ENCODE measurements at regions not wholly inside any gene's neighbourhood (a gene's known extent, or its start where the extent isn't known, plus 50 kb on each side); places are given as distances from the start of the nearest gene placed in this dataset.
A peak's percentile ranks its signal among the peaks of the same experiment; 100 is the strongest.
"Not testable (repeated sequence)": the region's sequence is repeated elsewhere in the genome, so short reads cannot be mapped to it uniquely, and the experiment has no call there.

DNA sequence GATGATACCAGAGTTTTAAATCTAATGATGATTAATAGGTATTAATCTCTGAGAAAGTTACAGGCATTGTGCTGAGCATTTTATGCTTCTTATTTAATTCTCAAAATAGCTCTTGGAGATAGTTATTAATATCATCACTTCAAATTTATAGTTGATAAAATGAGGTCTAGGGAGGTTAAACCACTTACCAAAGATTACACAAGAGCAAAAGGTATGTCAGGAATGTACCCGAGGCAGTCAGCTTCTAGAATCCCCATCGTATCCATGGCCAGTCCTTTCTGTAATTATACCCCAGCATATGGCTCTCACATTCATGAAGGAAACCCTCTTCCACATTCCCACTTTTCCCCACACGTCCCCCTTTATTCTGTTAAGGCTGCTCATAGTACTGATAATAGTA lies 421.3 kb downstream of the PYDC2 start:
- no peak overlapping the region for H3K4me3 ChIP-seq (ENCODE audit: low read length)
- no peaks in the 10 kb centered on the region for H3K9me3 ChIP-seq (ENCODE audit: insufficient read depth, low read depth, low read length)
- H3K36me3 ChIP-seq (ENCODE audit: insufficient read depth, low read depth, low read length), result no peaks in the 10 kb centered on the region
- H3K27ac ChIP-seq (ENCODE audit: low read length), result no peak overlapping the region
- H3K9ac ChIP-seq (ENCODE audit: low read depth, low read length), result no peak overlapping the region
- no peaks in the 10 kb centered on the region for H3K27me3 ChIP-seq (ENCODE audit: insufficient read depth, low read length)
- H3K4me1 ChIP-seq (ENCODE audit: insufficient read depth, low read length), result no peaks in the 10 kb centered on the region

DNA sequence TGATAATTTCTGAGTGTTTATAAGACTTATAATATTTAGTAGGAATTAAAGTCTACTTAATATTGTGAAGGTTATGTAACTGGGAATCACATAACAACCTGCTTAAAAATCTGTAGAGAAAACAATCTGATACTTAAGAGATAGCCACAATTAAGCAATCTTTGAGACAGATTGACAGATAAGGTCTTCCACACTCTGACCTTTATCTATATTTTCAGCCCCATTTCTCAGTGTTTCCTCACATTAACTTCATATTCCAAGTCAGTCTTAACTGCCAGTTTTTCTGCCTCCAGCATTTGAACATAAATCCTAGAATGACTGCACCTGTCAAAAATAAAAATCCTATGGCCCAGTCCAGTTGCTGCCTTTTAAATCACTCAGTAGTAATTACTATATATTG lies 423.2 kb downstream of the PYDC2 start:
- Histone ChIP-seq H3K4me1 (ENCODE audit: insufficient read depth, low read length) (no peaks in the 10 kb centered on the region), H3K27ac (ENCODE audit: low read length) (no peak overlapping the region), H3K36me3 (ENCODE audit: insufficient read depth, low read depth, low read length) (no peaks in the 10 kb centered on the region), H3K27me3 (ENCODE audit: insufficient read depth, low read length) (no peaks in the 10 kb centered on the region), H3K9me3 (ENCODE audit: insufficient read depth, low read depth, low read length) (no peaks in the 10 kb centered on the region), H3K4me3 (ENCODE audit: low read length) (no peak overlapping the region), H3K9ac (ENCODE audit: low read depth, low read length) (no peak overlapping the region)

DNA sequence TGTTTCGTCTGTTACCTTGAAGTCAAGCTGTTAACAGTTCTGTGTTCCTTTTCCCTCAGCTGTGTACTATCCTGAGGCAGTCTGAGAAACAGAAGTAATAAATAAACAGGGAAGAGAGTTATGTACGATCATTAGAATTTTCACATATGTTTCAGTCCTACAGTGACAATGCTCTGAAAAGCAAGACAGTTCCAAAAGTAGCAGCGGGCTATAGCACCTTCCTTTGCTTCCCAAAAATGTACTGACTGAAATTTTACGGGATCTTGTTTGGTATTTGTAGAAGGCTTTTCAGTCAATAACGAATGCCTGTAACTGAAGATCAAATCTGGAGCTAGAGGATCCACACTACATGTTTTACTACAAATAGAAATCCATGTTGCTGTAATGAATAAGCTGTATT lies 428.1 kb downstream of the PYDC2 start:
- H3K36me3 ChIP-seq (ENCODE audit: insufficient read depth, low read depth, low read length), result no peaks in the 10 kb centered on the region
- H3K9me3 ChIP-seq (ENCODE audit: insufficient read depth, low read depth, low read length), result no peaks in the 10 kb centered on the region
- H3K4me1 ChIP-seq (ENCODE audit: insufficient read depth, low read length), result peaks cover 6% of the 10 kb centered on the region; the same call in 1 of the 2 replicates
- H3K27me3 ChIP-seq (ENCODE audit: insufficient read depth, low read length), result no peaks in the 10 kb centered on the region
- H3K9ac ChIP-seq (ENCODE audit: low read depth, low read length), result no peak overlapping the region
- H3K27ac ChIP-seq (ENCODE audit: low read length), result no peak overlapping the region
- H3K4me3 ChIP-seq (ENCODE audit: low read length), result no peak overlapping the region

DNA sequence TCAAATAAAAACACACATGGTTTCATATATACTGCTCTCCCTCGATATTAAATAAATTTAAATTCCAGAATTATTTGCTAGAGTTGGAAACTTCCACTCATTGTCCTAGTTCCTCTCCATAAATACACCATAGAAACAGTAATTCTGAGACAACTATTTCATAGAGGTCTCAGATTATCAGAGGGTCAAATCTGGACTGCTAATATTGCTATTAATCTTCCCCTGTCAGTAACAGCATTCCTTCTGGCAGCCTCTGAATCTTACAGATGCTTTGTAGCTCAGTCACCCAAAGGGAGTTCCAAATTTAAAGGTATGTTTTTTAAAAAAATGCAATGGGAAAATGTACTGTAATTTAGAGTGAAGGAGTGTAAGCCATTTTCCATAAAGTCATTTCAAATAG lies 428.8 kb downstream of the PYDC2 start:
- H3K27ac ChIP-seq (ENCODE audit: low read length), result no peak overlapping the region
- no peaks in the 10 kb centered on the region for H3K36me3 ChIP-seq (ENCODE audit: insufficient read depth, low read depth, low read length)
- H3K4me1 ChIP-seq (ENCODE audit: insufficient read depth, low read length), result peaks cover 12% of the 10 kb centered on the region
- H3K9ac ChIP-seq (ENCODE audit: low read depth, low read length), result no peak overlapping the region
- H3K9me3 ChIP-seq (ENCODE audit: insufficient read depth, low read depth, low read length), result no peaks in the 10 kb centered on the region
- H3K4me3 ChIP-seq (ENCODE audit: low read length), result no peak overlapping the region
- no peaks in the 10 kb centered on the region for H3K27me3 ChIP-seq (ENCODE audit: insufficient read depth, low read length)

DNA sequence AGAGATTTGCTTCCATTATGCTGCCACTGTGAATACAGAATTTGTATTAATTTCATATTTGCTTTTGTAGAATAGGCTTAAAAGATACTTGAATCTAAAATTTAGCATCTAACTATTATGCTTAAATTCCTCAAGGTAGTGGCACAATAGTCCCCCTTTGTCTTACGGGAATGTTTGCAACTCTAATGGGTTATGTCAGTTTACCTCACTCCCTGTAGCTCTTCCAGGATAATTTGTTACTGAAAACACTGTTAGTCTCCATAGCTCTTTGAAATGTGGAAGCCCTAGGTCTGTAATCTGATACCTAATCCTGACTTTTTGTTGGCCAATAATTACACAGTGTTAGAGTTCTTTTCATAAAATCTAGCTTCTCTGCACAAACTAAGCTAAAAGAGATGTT lies 433.4 kb downstream of the PYDC2 start:
- no peak overlapping the region for H3K9ac ChIP-seq (ENCODE audit: low read depth, low read length)
- H3K9me3 ChIP-seq (ENCODE audit: insufficient read depth, low read depth, low read length), result no peaks in the 10 kb centered on the region
- peaks cover 17% of the 10 kb centered on the region for H3K4me1 ChIP-seq (ENCODE audit: insufficient read depth, low read length)
- no peaks in the 10 kb centered on the region for H3K36me3 ChIP-seq (ENCODE audit: insufficient read depth, low read depth, low read length)
- no peak overlapping the region for H3K27ac ChIP-seq (ENCODE audit: low read length)
- H3K4me3 ChIP-seq (ENCODE audit: low read length), result 0 out of 2 replicates have a peak overlapping the region, but pooled peaks have one; percentile 20
- H3K27me3 ChIP-seq (ENCODE audit: insufficient read depth, low read length), result no peaks in the 10 kb centered on the region

DNA sequence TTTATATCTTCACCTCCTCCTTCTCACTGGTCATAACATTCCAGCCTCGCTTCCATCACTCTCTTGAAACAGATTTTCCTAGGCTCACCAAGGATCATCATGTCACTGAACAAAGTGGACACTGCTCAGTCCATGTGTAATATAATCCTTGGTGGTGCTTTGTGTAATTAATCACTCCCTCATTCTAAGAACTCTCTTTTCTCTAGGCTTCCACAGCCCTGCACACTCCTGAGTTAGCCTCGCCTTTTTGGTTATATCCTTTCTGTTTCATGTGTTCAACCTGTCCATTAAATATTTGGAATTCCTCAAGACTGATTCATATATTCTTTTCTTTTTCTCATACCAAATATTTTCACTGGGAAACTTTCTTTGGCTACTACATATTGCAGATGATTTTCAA lies 440.8 kb downstream of the PYDC2 start:
- Histone ChIP-seq H3K36me3 (ENCODE audit: insufficient read depth, low read depth, low read length) (no peaks in the 10 kb centered on the region), H3K27ac (ENCODE audit: low read length) (no peak overlapping the region), H3K4me3 (ENCODE audit: low read length) (no peak overlapping the region), H3K27me3 (ENCODE audit: insufficient read depth, low read length) (no peaks in the 10 kb centered on the region), H3K9ac (ENCODE audit: low read depth, low read length) (no peak overlapping the region), H3K4me1 (ENCODE audit: insufficient read depth, low read length) (no peaks in the 10 kb centered on the region), H3K9me3 (ENCODE audit: insufficient read depth, low read depth, low read length) (no peaks in the 10 kb centered on the region)

DNA sequence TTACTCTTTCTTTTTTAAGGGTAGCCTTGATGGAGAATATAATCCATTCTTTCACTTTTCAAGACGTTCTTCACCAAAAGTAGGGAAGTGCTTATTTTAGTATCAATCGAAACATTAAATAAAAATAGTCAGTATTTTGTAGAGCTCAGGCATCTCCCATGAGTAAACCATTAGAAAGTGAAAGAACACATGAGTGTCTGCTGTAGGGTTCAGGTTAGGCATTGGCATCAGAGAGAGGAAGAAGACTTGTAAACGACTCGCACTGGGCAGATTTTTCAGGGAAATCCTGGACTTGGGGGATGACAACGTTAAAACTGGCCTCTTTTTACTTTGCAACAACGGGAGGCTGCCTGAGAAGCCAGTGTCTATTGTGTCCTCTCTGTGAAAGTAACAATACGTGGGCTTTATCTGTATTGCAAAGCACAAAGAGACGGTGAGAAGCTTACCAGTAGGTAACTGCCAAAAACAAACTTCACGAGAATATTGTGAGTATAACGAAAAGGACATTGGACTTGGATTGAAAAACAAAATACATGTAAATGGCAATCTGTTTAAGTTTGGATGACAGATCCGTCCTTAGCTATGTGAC lies 451.7 kb downstream of the PYDC2 start:
- no peak overlapping the region for H3K4me3 ChIP-seq (ENCODE audit: low read length)
- H3K9me3 ChIP-seq (ENCODE audit: insufficient read depth, low read depth, low read length), result no peaks in the 10 kb centered on the region
- no peak overlapping the region for H3K9ac ChIP-seq (ENCODE audit: low read depth, low read length)
- H3K36me3 ChIP-seq (ENCODE audit: insufficient read depth, low read depth, low read length), result no peaks in the 10 kb centered on the region; the same call in 1 of the 2 replicates
- no peaks in the 10 kb centered on the region for H3K27me3 ChIP-seq (ENCODE audit: insufficient read depth, low read length)
- no peak overlapping the region for H3K27ac ChIP-seq (ENCODE audit: low read length)
- H3K4me1 ChIP-seq (ENCODE audit: insufficient read depth, low read length), result no peaks in the 10 kb centered on the region

DNA sequence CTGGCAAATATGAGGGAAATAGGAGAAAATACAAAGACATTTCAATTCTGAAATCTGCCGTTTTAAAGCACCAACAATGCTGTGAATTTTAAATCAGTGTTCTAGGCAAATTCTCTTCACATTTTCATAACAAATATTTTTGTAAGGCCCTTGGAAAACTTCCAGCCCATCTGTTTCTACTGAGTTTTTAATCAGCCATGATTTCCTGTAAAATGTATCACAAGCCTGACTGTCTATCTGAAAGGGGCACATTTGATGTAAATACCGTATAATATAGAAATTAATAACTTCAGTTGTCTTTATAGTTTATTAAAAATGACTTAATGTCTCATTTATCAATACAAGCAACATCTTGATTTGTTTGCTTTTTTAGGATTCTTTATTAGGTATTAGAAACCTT lies 454.7 kb downstream of the PYDC2 start:
- no peak overlapping the region for H3K27ac ChIP-seq (ENCODE audit: low read length)
- H3K4me3 ChIP-seq (ENCODE audit: low read length), result no peak overlapping the region
- no peaks in the 10 kb centered on the region for H3K27me3 ChIP-seq (ENCODE audit: insufficient read depth, low read length)
- H3K9ac ChIP-seq (ENCODE audit: low read depth, low read length), result no peak overlapping the region
- no peaks in the 10 kb centered on the region for H3K4me1 ChIP-seq (ENCODE audit: insufficient read depth, low read length)
- H3K36me3 ChIP-seq (ENCODE audit: insufficient read depth, low read depth, low read length), result no peaks in the 10 kb centered on the region; the same call in 1 of the 2 replicates
- H3K9me3 ChIP-seq (ENCODE audit: insufficient read depth, low read depth, low read length), result no peaks in the 10 kb centered on the region; the same call in 1 of the 2 replicates

DNA sequence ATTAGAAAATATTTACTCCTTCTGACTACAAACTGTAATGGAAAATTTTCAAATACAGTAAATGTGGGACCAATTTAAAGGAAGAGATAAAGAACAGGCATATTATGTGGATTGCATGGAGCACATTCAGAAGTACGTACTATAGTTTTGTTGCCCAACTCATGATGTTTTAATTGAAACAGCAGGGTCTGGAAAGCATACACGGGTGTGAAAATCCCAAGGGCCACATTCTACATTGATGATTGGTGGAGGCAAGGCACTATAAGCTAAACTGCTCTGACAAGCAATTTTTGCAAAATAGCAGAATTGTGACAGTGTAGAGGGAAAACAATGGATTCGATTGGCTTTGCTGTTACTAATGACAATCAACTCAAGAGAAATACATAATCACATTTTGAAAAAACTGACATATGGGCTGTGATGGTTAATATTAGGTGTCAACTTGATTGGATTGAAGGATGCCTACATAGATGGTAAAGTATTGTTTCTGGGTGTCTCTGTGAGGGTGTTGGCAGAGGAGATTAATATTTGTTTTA lies 458.6 kb downstream of the PYDC2 start:
- H3K36me3 ChIP-seq (ENCODE audit: insufficient read depth, low read depth, low read length), result no peaks in the 10 kb centered on the region; the same call in 1 of the 2 replicates
- no peaks in the 10 kb centered on the region for H3K27me3 ChIP-seq (ENCODE audit: insufficient read depth, low read length)

DNA sequence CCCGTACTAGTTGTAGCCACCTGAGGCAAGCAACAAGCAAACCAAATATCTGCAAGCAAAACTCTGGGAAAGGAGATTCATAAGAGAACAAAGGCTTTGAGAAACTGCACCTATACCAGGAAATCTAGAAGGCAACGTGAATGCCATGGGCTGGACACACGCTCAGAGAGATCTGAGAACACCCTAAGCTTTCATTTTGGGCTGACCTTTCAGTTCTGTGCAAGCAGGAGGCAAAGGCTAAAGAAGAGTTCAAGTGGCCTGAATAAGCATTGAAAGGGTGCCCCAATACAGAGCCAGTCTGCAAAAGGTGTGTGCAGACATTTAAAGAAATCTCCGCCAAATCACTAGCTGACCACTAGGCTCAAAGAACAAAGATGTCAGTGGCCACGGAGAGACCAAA lies 461.6 kb downstream of the PYDC2 start:
- Histone ChIP-seq H3K27ac (ENCODE audit: low read length) (no peak overlapping the region), H3K9ac (ENCODE audit: low read depth, low read length) (no peak overlapping the region), H3K27me3 (ENCODE audit: insufficient read depth, low read length) (no peaks in the 10 kb centered on the region), H3K4me1 (ENCODE audit: insufficient read depth, low read length) (no peaks in the 10 kb centered on the region), H3K36me3 (ENCODE audit: insufficient read depth, low read depth, low read length) (no peaks in the 10 kb centered on the region), H3K4me3 (ENCODE audit: low read length) (no peak overlapping the region), H3K9me3 (ENCODE audit: insufficient read depth, low read depth, low read length) (no peaks in the 10 kb centered on the region; the same call in 1 of the 2 replicates)

More for the DNA sequence above, 458.6 kb downstream of the PYDC2 start:
- H3K27ac ChIP-seq (ENCODE audit: low read length), result no peak overlapping the region
- H3K4me1 ChIP-seq (ENCODE audit: insufficient read depth, low read length), result no peaks in the 10 kb centered on the region
- H3K9ac ChIP-seq (ENCODE audit: low read depth, low read length), result no peak overlapping the region
- no peak overlapping the region for H3K4me3 ChIP-seq (ENCODE audit: low read length)
- H3K9me3 ChIP-seq (ENCODE audit: insufficient read depth, low read depth, low read length), result no peaks in the 10 kb centered on the region; the same call in 1 of the 2 replicates

DNA sequence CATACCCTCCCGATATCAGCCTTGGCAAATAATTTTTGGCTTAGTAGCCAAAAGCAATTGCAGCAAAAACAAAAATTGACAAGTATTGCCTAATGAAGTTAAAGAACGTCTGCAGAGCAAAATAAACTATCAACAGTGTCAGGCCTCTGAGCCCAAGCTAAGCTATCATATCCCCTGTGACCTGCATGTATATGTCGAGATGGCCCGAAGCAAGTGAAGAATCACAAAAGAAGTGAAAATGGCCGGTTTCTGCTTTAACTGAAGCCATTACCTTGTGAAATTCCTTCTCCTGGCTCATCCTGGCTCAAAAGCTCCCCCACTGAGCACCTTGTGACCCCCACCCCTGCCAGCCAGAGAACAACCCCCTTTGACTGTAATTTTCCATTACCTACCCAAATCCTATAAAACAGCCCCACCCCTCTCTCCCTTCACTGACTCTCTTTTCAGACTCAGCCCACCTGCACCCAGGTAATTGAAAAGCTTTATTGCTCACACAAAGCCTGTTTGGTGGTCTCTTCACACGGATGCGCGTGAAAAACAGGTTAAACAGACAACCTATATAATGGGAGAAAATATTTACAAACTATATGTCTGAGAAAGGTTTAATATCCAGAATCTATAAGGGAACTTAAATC lies 466.3 kb downstream of the PYDC2 start:
- not testable (repeated sequence) for H3K9me3 ChIP-seq (ENCODE audit: insufficient read depth, low read depth, low read length); H3K4me1 ChIP-seq (ENCODE audit: insufficient read depth, low read length); H3K27me3 ChIP-seq (ENCODE audit: insufficient read depth, low read length); H3K36me3 ChIP-seq (ENCODE audit: insufficient read depth, low read depth, low read length)
- Histone ChIP-seq H3K9ac (ENCODE audit: low read depth, low read length) (peak overlapping the region; percentile 30; the same call in 1 of the 2 replicates), H3K27ac (ENCODE audit: low read length) (peak overlapping the region; percentile 58), H3K4me3 (ENCODE audit: low read length) (peak overlapping the region; percentile 58)

DNA sequence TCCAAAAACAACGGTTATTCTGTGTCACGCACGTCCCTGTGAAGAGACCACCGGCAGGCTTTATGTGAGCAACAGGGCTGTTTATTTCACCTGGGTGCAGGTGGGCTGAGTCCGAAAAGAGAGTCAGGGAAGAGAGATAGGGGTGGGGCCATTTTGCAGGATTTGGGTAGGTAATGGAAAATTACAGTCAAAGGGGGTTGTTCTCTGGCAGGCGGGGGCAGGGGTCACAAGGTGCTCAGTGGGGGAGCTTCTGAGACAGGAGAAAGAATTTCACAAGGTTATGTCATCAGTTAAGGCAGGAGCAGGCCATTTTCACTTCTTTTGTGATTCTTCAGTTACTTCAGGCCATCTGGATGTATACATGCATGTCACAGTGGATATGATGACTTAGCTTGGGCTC lies 467.0 kb downstream of the PYDC2 start:
- H3K4me3 ChIP-seq (ENCODE audit: low read length); H3K36me3 ChIP-seq (ENCODE audit: insufficient read depth, low read depth, low read length); H3K9me3 ChIP-seq (ENCODE audit: insufficient read depth, low read depth, low read length); H3K27ac ChIP-seq (ENCODE audit: low read length); H3K27me3 ChIP-seq (ENCODE audit: insufficient read depth, low read length); H3K4me1 ChIP-seq (ENCODE audit: insufficient read depth, low read length): not testable (repeated sequence)
- peak overlapping the region; percentile 10; the same call in 1 of the 2 replicates for H3K9ac ChIP-seq (ENCODE audit: low read depth, low read length)

All from iPS-20b (cell line).